ENCODE measurements at regions not wholly inside any gene's neighbourhood (a gene's known extent, or its start where the extent isn't known, plus 50 kb on each side); places are given as distances from the start of the nearest gene placed in this dataset.

DNA sequence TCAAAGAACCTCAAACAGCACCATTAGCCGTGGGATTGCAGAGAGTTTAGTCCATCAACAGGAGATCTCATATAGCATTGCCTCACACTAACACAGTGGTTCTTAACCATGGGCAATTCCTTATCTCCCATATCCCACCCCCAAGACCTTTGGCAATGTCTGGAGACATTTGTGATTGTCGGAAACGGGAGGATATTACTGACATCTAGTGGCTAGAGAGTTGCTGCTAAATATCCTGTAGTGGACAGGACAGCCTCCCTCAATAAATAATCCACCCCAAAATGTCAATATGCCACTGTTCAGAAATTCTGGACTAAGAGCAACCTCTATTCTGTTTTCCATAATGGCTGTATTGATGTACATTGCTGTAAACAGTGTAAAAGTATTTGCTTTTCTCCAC, 210.1 kb upstream of the CCN2 start:
- TF ChIP-seq ELF4 (CRISPR knock-in tag; IDR thresholded peaks at IDR 0.05; ENCODE audit: low read depth): no peak
- TF ChIP-seq PRRX2 (CRISPR knock-in tag; IDR thresholded peaks at IDR 0.05): no peak
- TF ChIP-seq GABPB1 (CRISPR knock-in tag; IDR thresholded peaks at IDR 0.05): no peak
- TF ChIP-seq NR2C2 (CRISPR knock-in tag; IDR thresholded peaks at IDR 0.05): no peak
- TF ChIP-seq ATF1 (CRISPR knock-in tag; IDR thresholded peaks at IDR 0.05): no peak
